ENCODE measurements at regions not wholly inside any gene's neighbourhood (a gene's known extent, or its start where the extent isn't known, plus 50 kb on each side); places are given as distances from the start of the nearest gene placed in this dataset.

- no peak for DNase-seq
- TF ChIP-seq POLR2A (IDR thresholded peaks at IDR 0.05) (no peak), CTCF (IDR thresholded peaks at IDR 0.05) (no peak)
- 75 to 88% methylated on average over 4 to 5 of the region's 5 CpGs for WGBS, 2 donors
- no peak overlapping the region for H3K27ac ChIP-seq
- no peak overlapping the region for H3K4me3 ChIP-seq
- no peaks in the 10 kb centered on the region for H3K4me1 ChIP-seq
- no peaks in the 10 kb centered on the region for H3K36me3 ChIP-seq (ENCODE audit: low read depth, missing control alignments)
- intact Hi-C loops (cut with DNase I; ENCODE audit: low total_unique reads) = no loop called here
- H3K27me3 ChIP-seq = no peaks in the 10 kb centered on the region
- no peaks in the 10 kb centered on the region for H3K9me3 ChIP-seq
These were observed 157.9 kb downstream of the MAGEB5 start for GRCh38 chrX:26373829-26374228.

- TF ChIP-seq CTCF (IDR thresholded peaks at IDR 0.05) (no peak), POLR2A (IDR thresholded peaks at IDR 0.05) (no peak)
- intact Hi-C loops (cut with DNase I; ENCODE audit: low total_unique reads) = no loop called here
- DNase-seq = no peak
- no peak overlapping the region for H3K4me3 ChIP-seq
- H3K9me3 ChIP-seq = no peaks in the 10 kb centered on the region
- no peaks in the 10 kb centered on the region for H3K4me1 ChIP-seq
- H3K36me3 ChIP-seq (ENCODE audit: low read depth, missing control alignments) = no peaks in the 10 kb centered on the region
- WGBS, 2 donors = 72 to 82% methylated on average over 3 of the region's 3 CpGs
- H3K27me3 ChIP-seq = no peaks in the 10 kb centered on the region
- no peak overlapping the region for H3K27ac ChIP-seq
These were observed 137.0 kb downstream of the MAGEB5 start for GRCh38 chrX:26352891-26353430.

- no peak overlapping the region for H3K27ac ChIP-seq
- TF ChIP-seq CTCF (IDR thresholded peaks at IDR 0.05) (no peak), POLR2A (IDR thresholded peaks at IDR 0.05) (no peak)
- H3K27me3 ChIP-seq = no peaks in the 10 kb centered on the region
- no peak for DNase-seq
- H3K4me3 ChIP-seq = no peak overlapping the region
- 89 to 94% methylated on average over 4 of the region's 4 CpGs for WGBS, 2 donors
- intact Hi-C loops (cut with DNase I; ENCODE audit: low total_unique reads) = no loop called here
- H3K9me3 ChIP-seq = no peaks in the 10 kb centered on the region
- no peaks in the 10 kb centered on the region for H3K4me1 ChIP-seq
- no peaks in the 10 kb centered on the region for H3K36me3 ChIP-seq (ENCODE audit: low read depth, missing control alignments)
These were observed 131.2 kb downstream of the MAGEB5 start for GRCh38 chrX:26347171-26347570.

GRCh38 chrX:26334232-26334631 lies 118.3 kb downstream of the MAGEB5 start:
- WGBS, 2 donors = 94 to 100% methylated on average over 6 to 8 of the region's 8 CpGs

More at GRCh38 chrX:26334232-26334631, 118.3 kb downstream of the MAGEB5 start:
- H3K4me3 ChIP-seq = no peak overlapping the region
- no peaks in the 10 kb centered on the region for H3K9me3 ChIP-seq
- DNase-seq = no peak
- H3K27ac ChIP-seq = no peak overlapping the region
- TF ChIP-seq CTCF (IDR thresholded peaks at IDR 0.05) (no peak), POLR2A (IDR thresholded peaks at IDR 0.05) (no peak)
- H3K27me3 ChIP-seq = no peaks in the 10 kb centered on the region
- intact Hi-C loops (cut with DNase I; ENCODE audit: low total_unique reads) = no loop called here
- no peaks in the 10 kb centered on the region for H3K36me3 ChIP-seq (ENCODE audit: low read depth, missing control alignments)
- H3K4me1 ChIP-seq = no peaks in the 10 kb centered on the region
